HG03196 (cell line): ENCODE measurements at regions not wholly inside any gene's neighbourhood (a gene's known extent, or its start where the extent isn't known, plus 50 kb on each side); places are given as distances from the start of the nearest gene placed in this dataset.
A peak's percentile ranks its signal among the peaks of the same experiment; 100 is the strongest.
"Not testable (repeated sequence)": the region's sequence is repeated elsewhere in the genome, so short reads cannot be mapped to it uniquely, and the experiment has no call there.

Experiments used
- ATAC-seq: cut with Tn5 transposase; IDR thresholded peaks from one replicate; pipeline ENCODE4 v1.9.1; 2021; ENCODE audit not compliant: unreplicated experiment

DNA sequence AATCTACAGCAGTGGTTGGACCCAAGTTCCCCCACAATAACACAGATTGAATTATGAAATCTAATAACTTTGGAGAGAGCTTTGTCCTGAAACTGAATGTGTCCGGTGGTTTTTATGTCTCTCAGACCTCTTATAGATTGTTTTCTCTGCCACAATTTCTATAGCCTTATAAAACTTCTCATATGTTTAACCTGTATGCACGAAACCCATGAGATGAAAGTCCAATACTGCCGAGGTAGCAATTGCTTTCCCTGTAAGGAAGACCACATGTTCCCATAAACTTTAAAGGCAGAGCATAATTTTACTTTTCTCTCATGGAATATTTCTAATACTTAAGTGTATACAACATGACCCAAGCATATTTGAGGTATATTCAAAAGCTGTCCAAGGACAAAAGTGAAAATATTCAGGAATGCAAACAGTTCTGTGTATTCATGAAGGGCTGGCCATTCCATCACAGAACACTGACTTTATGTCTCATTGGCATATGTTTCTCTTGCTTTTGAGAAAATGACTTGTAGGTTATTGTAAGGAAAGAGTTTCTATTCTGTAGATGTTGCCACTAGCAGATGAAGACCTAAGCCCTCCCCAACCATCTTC, 94.4 kb upstream of the TLE4 start:
- no peak for ATAC-seq

DNA sequence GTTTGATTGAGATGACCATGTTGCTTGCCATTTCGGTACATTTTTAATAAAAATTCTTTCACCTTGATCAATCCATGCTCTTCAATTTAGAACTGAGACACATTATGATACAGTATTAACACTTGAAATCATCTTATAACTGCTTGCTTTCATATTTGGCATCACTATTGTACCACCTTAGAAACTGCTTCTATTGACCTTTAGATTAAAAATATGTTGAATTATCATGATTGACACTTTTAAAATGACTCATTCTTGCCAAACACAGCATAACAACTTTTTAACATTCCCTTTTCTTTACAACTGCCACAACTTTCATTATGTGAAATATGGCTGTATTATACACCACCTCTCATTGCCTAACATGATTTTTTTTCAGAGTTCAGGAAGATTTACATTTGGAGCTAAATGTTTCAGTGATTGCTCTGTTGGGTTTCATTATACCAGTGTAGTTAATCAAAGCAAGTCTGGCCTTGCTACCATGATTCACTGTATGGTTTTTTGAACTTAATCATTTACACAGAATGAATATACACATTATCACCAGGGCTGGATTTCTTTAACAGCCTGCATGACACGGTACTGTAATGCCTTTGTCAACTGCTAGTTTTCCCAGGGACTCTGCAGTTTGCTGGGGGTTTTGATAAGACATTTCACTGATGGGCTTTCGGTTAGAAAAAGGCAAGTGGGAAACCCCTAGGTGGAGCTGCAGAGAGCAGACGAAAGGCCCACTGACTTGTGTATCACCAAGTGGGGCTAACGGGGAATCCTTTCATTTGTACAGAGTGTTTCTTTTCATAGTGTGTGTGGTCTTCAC, 93.6 kb upstream of the TLE4 start:
- ATAC-seq, result peak; percentile 69

DNA sequence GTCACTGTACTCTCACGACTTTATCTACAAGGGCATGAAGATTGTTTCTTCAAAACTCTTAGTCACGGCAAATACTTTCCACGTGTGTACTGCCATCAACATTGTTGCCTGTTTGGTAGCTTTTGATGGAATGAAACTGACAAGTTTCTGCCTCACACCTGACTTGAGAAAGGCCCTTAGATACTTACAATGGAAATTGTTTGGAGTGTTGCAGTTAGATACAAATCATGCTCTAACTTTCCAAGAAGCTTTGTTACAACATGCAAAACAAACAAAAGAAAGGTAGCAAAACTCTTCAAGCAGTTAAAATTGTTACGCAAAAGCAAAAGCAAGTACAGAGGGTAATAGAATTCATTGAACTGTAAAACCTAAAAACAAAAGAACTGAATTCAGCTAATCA, 91.1 kb upstream of the TLE4 start:
- no peak for ATAC-seq

DNA sequence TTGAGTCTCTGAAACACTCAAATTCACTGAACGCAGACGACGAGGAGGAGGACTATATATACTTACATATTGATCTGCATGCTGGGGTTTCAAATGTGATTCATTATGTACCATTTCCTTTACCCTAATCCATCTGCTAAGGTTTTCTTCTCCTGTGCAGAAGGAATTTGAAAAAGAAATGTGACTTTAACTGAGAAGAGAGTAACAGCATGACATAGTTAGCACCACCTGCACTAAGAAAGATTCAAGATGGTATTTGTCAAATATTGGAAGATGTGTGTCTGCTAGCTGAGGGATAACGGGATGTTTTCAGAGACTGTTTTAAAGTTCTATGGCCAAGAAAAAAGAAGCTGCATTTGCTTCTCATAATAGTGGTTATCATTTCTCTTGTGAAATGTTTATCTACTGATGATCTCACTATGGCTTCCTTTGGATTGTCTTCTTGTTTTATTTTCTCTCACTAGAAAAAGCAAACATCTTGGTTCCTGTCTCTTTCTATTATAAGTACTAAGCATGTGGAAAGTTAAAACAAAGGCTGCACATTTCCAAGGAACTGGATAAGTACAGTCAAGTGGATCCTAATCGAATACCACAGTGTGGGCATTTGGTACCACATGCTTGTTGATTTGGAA, 89.8 kb upstream of the TLE4 start:
- ATAC-seq, result no peak

DNA sequence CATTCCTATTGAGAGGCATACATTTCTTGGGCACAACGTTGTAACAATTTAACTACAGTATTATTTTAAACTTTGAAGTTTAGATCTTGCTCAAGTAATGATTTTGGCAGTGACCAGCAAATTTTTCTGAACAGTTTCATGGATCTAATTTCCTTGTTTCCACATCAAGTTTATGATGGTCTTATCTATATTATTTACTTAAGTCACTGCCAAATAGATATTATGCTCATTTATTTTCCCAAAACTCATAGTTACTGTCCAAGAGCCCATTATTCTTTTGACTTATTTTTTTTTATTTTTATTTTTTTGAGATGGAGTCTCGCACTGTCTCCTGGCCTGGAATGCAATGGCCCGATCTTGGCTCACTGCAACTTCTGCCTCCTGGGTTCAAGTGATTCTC, 86.5 kb upstream of the TLE4 start:
- ATAC-seq, result no peak

DNA sequence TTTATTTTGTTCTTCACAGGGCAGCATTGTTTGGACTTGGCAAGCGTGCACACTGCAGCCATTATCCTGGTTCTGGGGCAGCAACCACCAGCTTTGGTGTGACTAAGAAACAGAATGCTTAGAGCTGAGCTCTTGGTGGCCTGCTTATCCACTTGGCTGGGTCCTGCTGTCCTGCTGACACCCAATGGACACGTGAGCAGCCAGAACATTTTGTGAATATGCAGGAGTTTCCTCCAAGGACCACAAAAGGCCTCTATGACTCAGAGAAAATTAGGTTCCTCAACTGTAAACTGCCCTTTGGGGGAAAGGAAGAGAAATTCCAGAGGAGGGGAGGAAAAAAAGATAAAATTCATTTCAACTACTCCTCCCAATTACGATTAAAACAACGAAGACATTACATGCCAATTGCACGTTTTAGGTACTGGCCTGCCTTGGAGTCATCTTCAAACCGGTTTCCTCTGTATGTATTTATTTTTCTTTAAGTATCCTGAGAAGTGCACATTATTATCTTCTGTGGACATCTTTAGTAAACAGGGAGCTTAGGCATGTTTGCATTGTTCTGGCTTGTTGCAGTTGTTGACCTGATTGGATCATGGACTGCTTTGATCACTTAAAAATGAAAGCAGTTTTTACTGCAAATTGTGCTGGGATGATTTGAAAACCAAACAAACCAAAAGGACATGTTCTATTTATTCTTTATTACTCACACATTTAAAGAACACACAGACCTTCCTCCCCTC, 82.3 kb upstream of the TLE4 start:
- ATAC-seq, result no peak

DNA sequence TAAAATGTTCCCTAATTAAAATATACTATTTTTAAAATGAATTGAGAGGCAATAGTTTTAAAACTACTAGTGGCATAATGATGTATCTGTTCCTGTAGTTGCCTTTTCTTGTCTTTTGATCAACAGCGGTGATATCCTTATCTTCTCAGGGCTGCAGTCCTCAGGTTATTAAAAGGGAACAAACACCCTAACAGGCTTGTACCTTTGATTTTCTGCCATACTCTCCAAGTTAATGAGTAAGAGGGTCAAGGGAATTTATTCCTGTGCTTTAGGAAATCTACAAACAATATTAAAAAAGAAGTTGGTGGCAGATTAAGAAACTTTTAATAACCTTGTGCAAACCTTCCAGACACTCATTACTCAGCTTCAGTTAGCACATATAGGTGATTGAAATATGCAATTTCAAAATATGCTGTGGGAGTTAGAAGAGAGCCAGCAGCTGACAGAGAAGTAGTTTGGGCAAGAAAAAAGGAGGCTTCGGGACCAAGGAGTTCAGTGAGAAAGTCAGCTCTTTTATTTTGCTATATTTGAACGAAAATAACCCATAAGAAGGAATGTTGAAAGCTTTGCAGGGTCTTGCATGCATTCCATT, 81.0 kb upstream of the TLE4 start:
- no peak for ATAC-seq

DNA sequence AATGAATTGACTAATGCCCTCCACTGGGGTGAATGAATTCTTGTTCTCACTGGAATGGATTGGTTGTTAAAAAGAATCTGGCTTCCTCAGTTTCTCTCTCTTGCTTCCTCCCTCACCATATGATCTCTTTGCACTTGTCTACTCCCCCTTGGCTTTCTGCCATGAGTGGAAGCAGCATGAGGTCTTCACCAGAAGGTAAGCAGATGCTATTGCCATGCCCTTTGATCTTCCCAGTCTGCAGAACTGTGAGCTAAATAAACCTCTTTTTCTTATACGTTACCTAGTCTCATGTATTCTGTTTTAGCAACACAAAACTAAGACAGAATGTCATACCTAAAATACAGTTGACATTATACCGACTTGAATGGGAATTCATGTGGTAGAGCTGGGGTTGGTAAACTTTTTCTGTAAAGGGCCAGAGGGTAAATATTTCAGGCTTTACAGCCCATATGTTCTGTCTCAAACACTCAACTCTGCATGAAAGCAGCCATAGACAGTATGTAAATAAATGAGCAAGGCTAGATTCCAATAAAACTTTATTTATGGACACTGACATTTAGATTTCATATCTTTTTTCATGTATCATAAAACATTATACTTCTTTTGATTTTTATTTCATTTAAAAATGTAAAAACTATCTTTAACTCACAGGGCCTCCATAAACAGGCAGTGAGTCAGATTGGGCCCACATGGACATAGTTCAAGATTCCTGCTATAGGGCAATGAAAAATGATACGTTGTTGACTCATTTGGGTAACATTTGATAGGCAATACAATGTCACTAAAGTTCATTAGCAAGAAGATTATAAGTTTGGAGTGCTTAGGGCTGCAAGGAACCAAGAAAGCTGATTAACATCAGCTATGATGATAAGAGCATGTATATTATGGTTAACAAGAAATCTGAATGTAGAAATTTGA, 79.4 kb upstream of the TLE4 start:
- no peak for ATAC-seq

DNA sequence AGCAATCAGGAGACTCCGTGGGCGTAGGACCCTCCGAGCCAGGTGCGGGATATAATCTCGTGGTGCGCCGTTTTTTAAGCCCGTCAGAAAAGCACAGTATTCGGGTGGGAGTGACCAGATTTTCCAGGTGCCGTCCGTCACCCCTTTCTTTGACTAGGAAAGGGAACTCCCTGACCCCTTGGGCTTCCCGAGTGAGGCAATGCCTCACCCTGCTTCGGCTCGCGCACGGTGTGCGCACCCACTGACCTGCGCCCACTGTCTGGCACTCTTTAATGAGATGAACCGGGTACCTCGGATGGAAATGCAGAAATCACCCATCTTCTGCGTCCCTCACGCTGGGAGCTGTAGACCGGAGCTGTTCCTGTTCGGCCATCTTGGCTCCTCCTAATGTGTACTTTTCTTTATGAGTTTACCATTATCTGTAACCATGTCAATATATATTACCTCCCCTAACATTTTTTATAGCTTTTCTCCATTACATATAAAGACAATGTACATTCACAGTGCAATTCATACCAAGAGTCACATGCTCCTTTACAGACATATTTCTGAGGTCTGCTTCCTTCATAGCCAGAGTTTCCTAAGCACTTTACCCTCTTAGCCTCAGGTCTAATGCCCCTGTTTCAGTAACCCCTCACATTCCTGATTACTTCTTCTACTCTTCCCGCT, 71.4 kb upstream of the TLE4 start:
- not testable (repeated sequence) for ATAC-seq

DNA sequence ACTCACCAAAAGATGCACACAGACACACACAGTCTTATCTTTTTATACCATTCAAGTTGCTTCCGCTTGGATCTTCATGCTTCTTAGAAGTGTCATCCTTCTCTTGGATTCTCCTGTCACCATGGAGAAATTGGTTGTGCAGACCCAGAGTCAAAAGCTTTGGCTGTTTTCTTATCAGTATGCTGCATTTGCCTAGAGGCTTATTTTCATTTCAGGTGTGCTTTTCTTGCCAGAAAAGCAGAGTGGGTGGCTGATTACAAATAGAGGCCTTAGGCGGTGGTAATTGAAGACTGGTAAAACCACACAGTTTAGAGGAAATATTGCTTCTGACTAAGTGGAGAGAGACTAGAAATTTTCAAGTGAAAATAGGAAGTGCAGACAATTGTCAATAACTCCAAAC, 70.2 kb upstream of the TLE4 start:
- no peak for ATAC-seq

DNA sequence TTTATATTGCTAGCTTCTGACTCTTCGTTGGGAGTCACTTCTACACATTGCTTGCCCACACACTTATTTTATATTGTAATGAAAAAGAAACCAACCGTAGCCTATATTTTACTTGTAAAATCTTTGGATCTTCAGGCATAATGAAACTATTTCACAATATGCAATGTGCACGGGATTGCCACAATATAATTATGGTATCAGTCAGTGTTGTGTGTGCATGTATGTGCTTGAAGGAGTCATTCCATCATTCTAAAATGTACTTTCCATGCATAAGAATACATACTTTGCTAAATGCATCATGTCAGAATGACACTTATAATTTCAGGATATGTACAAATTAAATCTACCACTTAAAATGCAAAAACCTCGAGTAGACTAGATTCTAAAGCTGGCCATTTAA, 64.0 kb upstream of the TLE4 start:
- no peak for ATAC-seq

DNA sequence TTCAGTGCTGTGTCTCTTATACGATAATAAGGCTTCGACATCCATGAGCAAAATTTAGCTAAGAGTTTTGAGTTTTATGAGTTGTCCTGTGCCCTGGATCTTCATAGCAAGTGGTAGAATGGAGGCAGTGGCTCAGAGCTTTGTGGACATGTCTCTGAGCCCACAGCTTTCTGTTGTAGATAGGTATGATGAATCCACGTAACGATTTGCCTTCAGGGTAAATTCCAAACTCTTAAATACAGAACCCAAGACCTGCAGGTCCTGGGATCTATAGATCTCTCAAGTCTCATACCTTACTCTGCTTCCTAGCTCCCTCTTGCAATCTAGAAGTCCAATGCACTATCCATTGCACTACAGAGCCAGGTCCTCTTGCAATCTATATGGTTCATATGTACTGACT, 59.5 kb upstream of the TLE4 start:
- ATAC-seq, result no peak
